K562 (cell line): ENCODE measurements at regions not wholly inside any gene's neighbourhood (a gene's known extent, or its start where the extent isn't known, plus 50 kb on each side); places are given as distances from the start of the nearest gene placed in this dataset.

Source experiments
- ATAC-seq: fragments of 200-7000 bp; cut with Tn5 transposase; 3 replicates; pipeline ENCODE4 v1.9.1; 2020; ENCODE audit warnings: moderate library complexity
- BruUV-seq: library from RNA; stranded (reverse); fragments of 400-500 nt; replicated peaks from 2 replicates; lab custom pipeline; 2021; lab: Mats Ljungman, UMichigan
- CTCF ChIA-PET: fragments of 300-600 bp; formaldehyde crosslinking; extraction: SDS; loops from one replicate; lab custom pipeline; 2021; ENCODE audit warnings: low intra/inter-chr PET ratio; lab: Yijun Ruan, JAX
- POLR2A ChIA-PET: fragments of 300-600, 350-650 bp; sonication (Branson Sonifier 250); formaldehyde crosslinking; extraction: SDS; loops from one replicate; lab custom pipeline; 2021; ENCODE audit warnings: antibody characterized with exemption, inconsistent platforms; lab: Yijun Ruan, JAX
- DNase-seq, 4 experiments: peaks; one replicate each; pipeline versions ENCODE4 v3.0.0 to v3.0.0-alpha.2; 2011 to 2018; ENCODE audit warnings: low spot score in 3 of 4, mixed read lengths in 3 of 4; ENCODE audit errors: extremely low read depth in 1 of 4
- FAIRE-seq: peaks from 2 replicates; lab custom pipeline; 2011; peaks lifted over from hg19 to GRCh38; lab: Jason Lieb, UNC
- H2AFZ ChIP-seq: 2 replicates; pipeline ENCODE4 v1.6.0; 2011; ENCODE audit warnings: low read depth, low read length, control low read depth, inconsistent platforms
- H3K27ac ChIP-seq: fragments of 200-600 bp; 3 replicates; pipeline ENCODE4 v1.8.0; 2011; ENCODE audit warnings: low read depth, mild to moderate bottlenecking, control low read depth, inconsistent platforms, low read length, moderate library complexity, mixed read lengths; ENCODE audit errors: extremely low read depth
- H3K27me3 ChIP-seq, 2 experiments: fragments of 300-600 bp in 1 of 2; 2 replicates in 1 of 2; 3 replicates in 1 of 2; pipeline versions ENCODE4 v1.6.0 to v1.8.0; 2011; ENCODE audit warnings: inconsistent platforms in 2 of 2, low read length in 2 of 2, mild to moderate bottlenecking in 1 of 2, mixed read lengths in 1 of 2, moderate library complexity in 1 of 2; ENCODE audit not compliant: control insufficient read depth in 2 of 2, insufficient read depth in 2 of 2
- H3K36me3 ChIP-seq: fragments of 300-600 bp; 3 replicates; pipeline ENCODE4 v1.8.0; 2011; ENCODE audit warnings: mild to moderate bottlenecking, low read length, inconsistent platforms; ENCODE audit not compliant: control insufficient read depth, insufficient read depth
- H3K4me1 ChIP-seq, 2 experiments: fragments of 200-600 bp in 1 of 2; replicated peaks in 1 of 2; 2 replicates in 1 of 2; 3 replicates in 1 of 2; pipeline versions ENCODE4 v1.5.1 to v1.8.0; 2011; ENCODE audit warnings: inconsistent platforms in 2 of 2, low read length in 2 of 2, mild to moderate bottlenecking in 1 of 2, mixed read lengths in 1 of 2, moderate library complexity in 1 of 2; ENCODE audit not compliant: control insufficient read depth in 2 of 2, insufficient read depth in 2 of 2
- H3K4me2 ChIP-seq: 2 replicates; pipeline ENCODE4 v1.6.1; 2011; ENCODE audit warnings: low read length, control low read depth, inconsistent platforms, mixed read lengths; ENCODE audit not compliant: insufficient read depth
- H3K4me3 ChIP-seq: fragments of 200-600 bp; sonication (generic), shearing (Covaris generic); 2 replicates; pipeline ENCODE4 v1.5.1; 2016; ENCODE audit warnings: control low read depth, inconsistent platforms
- H3K79me2 ChIP-seq: fragments of 200-600 bp; 3 replicates; pipeline ENCODE4 v1.8.0; 2011; ENCODE audit warnings: low read length, inconsistent platforms; ENCODE audit not compliant: control insufficient read depth, insufficient read depth
- H3K9ac ChIP-seq, 2 experiments: 2 replicates each; pipeline versions ENCODE4 v1.6.0 to v1.6.1; 2011; ENCODE audit warnings: low read depth in 2 of 2, low read length in 2 of 2, control low read depth in 1 of 2, inconsistent platforms in 1 of 2, mild to moderate bottlenecking in 1 of 2, mixed read lengths in 1 of 2; ENCODE audit not compliant: insufficient read depth in 1 of 2
- H3K9me1 ChIP-seq: one replicate; pipeline ENCODE4 v1.6.0; 2011; ENCODE audit warnings: inconsistent platforms, mild to moderate bottlenecking, low read length, moderate library complexity; ENCODE audit not compliant: control insufficient read depth, insufficient read depth
- H3K9me3 ChIP-seq: replicated peaks from 2 replicates; pipeline ENCODE4 v1.5.1; 2011; ENCODE audit warnings: low read depth, low read length, inconsistent platforms; ENCODE audit not compliant: control insufficient read depth, insufficient read depth
- H4K20me1 ChIP-seq: replicated peaks from 2 replicates; pipeline ENCODE4 v1.6.1; 2011; ENCODE audit warnings: low read length, inconsistent platforms, mixed read lengths; ENCODE audit not compliant: control insufficient read depth, insufficient read depth
- SAFB2 ChIP-seq: fragments of 200-400 bp; formaldehyde crosslinking; IDR thresholded peaks from 2 replicates; pipeline ENCODE4 v1.6.1; 2018; ENCODE audit warnings: borderline replicate concordance, low read length, low read depth, moderate library complexity; ENCODE audit not compliant: severe bottlenecking
- SMARCB1 ChIP-seq: IDR thresholded peaks from 2 replicates; pipeline ENCODE4 v1.6.1; 2011; ENCODE audit warnings: improper control_type of control experiment, low read depth; ENCODE audit not compliant: insufficient read length
- STAT5A ChIP-seq: IDR thresholded peaks from 2 replicates; pipeline ENCODE4 v1.6.1; 2012; ENCODE audit warnings: low read length, inconsistent platforms, borderline replicate concordance
- SUPT5H ChIP-seq: fragments of 450-650 bp; IDR thresholded peaks from 2 replicates; pipeline ENCODE4 v1.6.1; 2016
- ZBTB17 ChIP-seq: fragments of 450-650 bp; formaldehyde crosslinking; IDR thresholded peaks from 2 replicates; pipeline ENCODE4 v1.4.0; 2020; ENCODE audit warnings: mild to moderate bottlenecking
- ZFP36 ChIP-seq: fragments of 150-350 bp; IDR thresholded peaks from 2 replicates; pipeline ENCODE4 v1.6.1; 2018; ENCODE audit warnings: low read length, low read depth; ENCODE audit not compliant: partially characterized antibody
- WGBS: fragments of 100-300 bp; shearing (Covaris generic); methylation state at CpG from one replicate; pipeline ENCODE4 v1.1.6; 2016; ENCODE audit warnings: low coverage, mixed read lengths; ENCODE audit not compliant: insufficient coverage; ENCODE audit errors: missing lambda C conversion rate; 5-methylcytosine and 5-hydroxymethylcytosine counted together
- in situ Hi-C: fragments of 300-500 bp; cut with MboI; formaldehyde crosslinking; loops from 4 replicates; pipeline ENCODE4 v1.15.0; 2018; ENCODE audit warnings: inconsistent platforms, mixed read lengths
- intact Hi-C: fragments of 100-400 bp; cut with micrococcal nuclease; formaldehyde crosslinking; loops from 2 replicates; pipeline ENCODE4 v1.14.2; 2022
- TF ChIP-seq, protein P1 (sequence below): fragments of 450-650 bp; conservative IDR thresholded peaks from 2 replicates; pipeline ENCODE4 v1.6.1; 2016; ENCODE audit warnings: missing genetic modification characterization, low read depth, mild to moderate bottlenecking, missing compliant biosample characterization, moderate library complexity

DNA sequence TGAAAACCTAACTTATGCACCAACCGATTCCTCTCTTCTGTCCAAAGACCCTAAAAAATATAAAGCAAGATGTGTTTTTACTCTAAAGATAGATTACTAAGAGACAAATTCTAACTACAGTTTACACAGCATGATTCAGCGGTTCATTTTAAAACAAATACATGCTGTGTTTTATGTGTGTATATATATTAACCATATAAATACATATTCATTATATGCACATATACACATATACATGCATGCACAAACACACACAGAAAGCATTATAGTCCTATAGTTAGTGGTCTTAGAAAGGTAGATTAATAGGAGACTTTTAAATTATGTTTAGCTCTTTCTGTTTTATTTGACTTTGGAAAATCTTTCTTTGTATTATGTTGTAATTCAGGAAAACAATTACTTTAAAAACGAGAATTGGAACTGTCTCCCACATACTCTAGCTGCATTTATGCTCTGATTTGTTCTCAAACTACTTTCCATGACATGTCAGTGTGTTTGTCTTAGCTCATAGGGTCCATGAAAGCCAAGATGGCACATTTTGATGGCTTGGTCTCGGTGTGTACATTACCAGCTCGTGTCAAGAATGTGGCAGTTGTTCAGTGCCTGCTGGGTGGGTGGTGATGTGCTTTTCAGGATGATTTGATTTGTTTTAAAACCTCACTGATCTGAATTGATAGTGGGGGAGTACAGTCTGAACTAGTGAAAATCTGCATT lies 548.8 kb upstream of the SALL1 start:
- ATAC-seq, result no peak
- ChIA-PET CTCF (no interaction called here), POLR2A (interaction anchor here (1.1 kb wide), 1 partner anchor 25 kb away, joined by 5 read pairs; no protein-coding TSS in a partner anchor)
- no peak for DNase-seq
- no peaks in the 10 kb centered on the region for H3K4me1 ChIP-seq
- no peak overlapping the region for H3K9ac ChIP-seq
- no peaks in the 10 kb centered on the region for H3K27me3 ChIP-seq
- no peaks in the 10 kb centered on the region for H4K20me1 ChIP-seq
- no peak overlapping the region for H2AFZ ChIP-seq
- no peak overlapping the region for H3K27ac ChIP-seq
- BruUV-seq, result no TSS peak
- H3K36me3 ChIP-seq, result no peaks in the 10 kb centered on the region
- H3K4me3 ChIP-seq, result no peak overlapping the region
- in situ Hi-C loops, result no loop called here
- TF ChIP-seq SUPT5H, result no peak
- TF ChIP-seq, protein P1, sequence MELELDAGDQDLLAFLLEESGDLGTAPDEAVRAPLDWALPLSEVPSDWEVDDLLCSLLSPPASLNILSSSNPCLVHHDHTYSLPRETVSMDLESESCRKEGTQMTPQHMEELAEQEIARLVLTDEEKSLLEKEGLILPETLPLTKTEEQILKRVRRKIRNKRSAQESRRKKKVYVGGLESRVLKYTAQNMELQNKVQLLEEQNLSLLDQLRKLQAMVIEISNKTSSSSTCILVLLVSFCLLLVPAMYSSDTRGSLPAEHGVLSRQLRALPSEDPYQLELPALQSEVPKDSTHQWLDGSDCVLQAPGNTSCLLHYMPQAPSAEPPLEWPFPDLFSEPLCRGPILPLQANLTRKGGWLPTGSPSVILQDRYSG (tag), result no peak
- no peak for TF ChIP-seq SAFB2
- no peak for TF ChIP-seq ZBTB17
- TF ChIP-seq STAT5A, result no peak
- no peak for TF ChIP-seq SMARCB1
- TF ChIP-seq ZFP36, result no peak
- H3K79me2 ChIP-seq, result no peaks in the 10 kb centered on the region
- 0 out of 2 replicates have a peak, but pooled peaks cover 1% of the 10 kb centered on the region for H3K9me3 ChIP-seq
- no peaks in the 10 kb centered on the region for H3K9me1 ChIP-seq
- FAIRE-seq, result no peak
- 0% methylated on average over 5 of the region's 5 CpGs for WGBS
- intact Hi-C loops, result no loop called here
- no peak overlapping the region for H3K4me2 ChIP-seq
